ENCODE measurements at regions not wholly inside any gene's neighbourhood (a gene's known extent, or its start where the extent isn't known, plus 50 kb on each side); places are given as distances from the start of the nearest gene placed in this dataset.

- Histone ChIP-seq H3K27me3 (no peaks in the 10 kb centered on the region), H3K4me3 (no peak overlapping the region), H3K36me3 (no peaks in the 10 kb centered on the region), H3K9me3 (no peaks in the 10 kb centered on the region), H3K4me1 (no peaks in the 10 kb centered on the region), H3K27ac (no peak overlapping the region)
- DNase-seq: no peak
- TF ChIP-seq CTCF (IDR thresholded peaks at IDR 0.05) (no peak), POLR2A (IDR thresholded peaks at IDR 0.05) (no peak)
- intact Hi-C loops (cut with DNase I; ENCODE audit: low total_unique reads): no loop called here
Observed at GRCh38 chr10:131743190-131744151, 157.3 kb upstream of the PPP2R2D start.

DNA sequence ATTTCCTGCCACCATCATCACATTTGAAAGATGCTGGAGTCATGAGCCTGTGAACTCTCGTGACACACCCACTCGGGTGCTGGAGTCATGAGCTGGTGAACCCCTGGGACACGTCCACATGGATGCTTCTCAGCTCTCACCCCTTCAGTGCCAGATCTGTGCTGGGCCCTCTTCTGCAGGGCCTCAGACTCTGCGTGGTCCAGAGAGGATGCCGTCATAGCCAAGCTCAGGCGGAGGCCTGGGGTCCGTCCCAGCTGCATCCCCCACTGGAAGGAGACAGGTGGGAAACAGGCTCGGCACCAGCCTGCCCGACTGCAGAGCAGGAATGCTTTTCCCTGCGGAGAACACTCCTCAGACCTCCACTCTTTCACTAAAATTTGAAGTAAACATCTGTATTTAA is 156.5 kb upstream of the PPP2R2D start:
- Histone ChIP-seq H3K4me1 (no peaks in the 10 kb centered on the region), H3K4me3 (no peak overlapping the region), H3K9me3 (no peaks in the 10 kb centered on the region), H3K36me3 (no peaks in the 10 kb centered on the region), H3K27me3 (no peaks in the 10 kb centered on the region), H3K27ac (no peak overlapping the region)
- TF ChIP-seq POLR2A (IDR thresholded peaks at IDR 0.05): no peak
- no peak for TF ChIP-seq CTCF (IDR thresholded peaks at IDR 0.05)
- intact Hi-C loops (cut with DNase I; ENCODE audit: low total_unique reads): no loop called here
- DNase-seq: no peak

DNA sequence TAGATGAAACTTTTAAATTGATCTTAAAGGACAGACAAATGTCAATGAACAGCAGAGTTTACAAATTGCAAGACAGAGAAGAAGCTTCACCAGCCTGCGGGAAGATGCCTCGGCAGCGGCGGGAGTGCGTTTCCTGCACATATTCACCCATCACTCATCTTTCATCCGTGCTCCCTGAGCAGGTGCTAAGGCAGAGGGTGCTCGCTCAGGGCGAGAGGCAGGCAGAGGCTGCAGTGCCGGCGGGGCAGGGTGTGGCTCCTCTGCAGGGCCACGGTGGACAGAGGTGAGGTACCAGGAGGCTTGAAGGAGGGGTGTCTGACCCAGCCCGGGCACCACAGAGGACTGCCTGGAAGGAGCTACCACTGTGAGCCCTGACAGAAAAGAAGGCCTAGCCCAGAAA is 155.2 kb upstream of the PPP2R2D start:
- Histone ChIP-seq H3K9me3 (no peaks in the 10 kb centered on the region), H3K27me3 (no peaks in the 10 kb centered on the region), H3K27ac (no peak overlapping the region), H3K4me1 (no peaks in the 10 kb centered on the region), H3K36me3 (no peaks in the 10 kb centered on the region), H3K4me3 (no peak overlapping the region)
- DNase-seq: no peak
- no peak for TF ChIP-seq POLR2A (IDR thresholded peaks at IDR 0.05)
- TF ChIP-seq CTCF (IDR thresholded peaks at IDR 0.05): no peak
- intact Hi-C loops (cut with DNase I; ENCODE audit: low total_unique reads): no loop called here

DNA sequence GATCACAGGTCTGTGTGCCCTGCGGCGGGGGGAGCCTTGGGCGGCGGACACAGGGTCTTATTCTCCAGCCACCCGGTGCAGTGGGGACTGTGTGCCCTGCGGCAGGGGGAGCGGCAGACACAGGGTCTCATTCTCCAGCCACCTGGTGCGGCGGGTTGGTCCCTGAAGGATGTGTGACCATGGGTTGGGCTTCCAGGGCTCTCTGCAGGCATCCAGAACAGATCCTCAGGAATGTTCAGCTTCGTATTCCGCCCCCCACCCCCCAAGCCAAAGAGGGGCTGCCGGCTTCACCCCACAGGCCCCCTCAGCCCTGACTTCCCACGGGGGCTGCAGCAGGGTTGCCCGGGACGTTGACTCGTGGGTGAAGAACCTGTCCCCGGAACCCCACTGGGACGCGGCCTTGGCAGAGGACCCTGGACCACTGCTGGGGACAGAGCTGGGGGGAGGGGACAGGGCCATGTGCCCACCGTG is 154.5 kb upstream of the PPP2R2D start:
- no peaks in the 10 kb centered on the region for H3K4me1 ChIP-seq
- no peak overlapping the region for H3K4me3 ChIP-seq
- TF ChIP-seq CTCF (IDR thresholded peaks at IDR 0.05) (no peak), POLR2A (IDR thresholded peaks at IDR 0.05) (no peak)
- H3K27me3 ChIP-seq: no peaks in the 10 kb centered on the region
- no peak overlapping the region for H3K27ac ChIP-seq
- DNase-seq: no peak
- no peaks in the 10 kb centered on the region for H3K9me3 ChIP-seq
- no peaks in the 10 kb centered on the region for H3K36me3 ChIP-seq
- intact Hi-C loops (cut with DNase I; ENCODE audit: low total_unique reads): no loop called here

GRCh38 chr10:131746785-131747184 is 154.0 kb upstream of the PPP2R2D start:
- TF ChIP-seq POLR2A (IDR thresholded peaks at IDR 0.05): no peak
- no peak for TF ChIP-seq CTCF (IDR thresholded peaks at IDR 0.05)
- Histone ChIP-seq H3K27me3 (no peaks in the 10 kb centered on the region), H3K27ac (no peak overlapping the region), H3K4me1 (no peaks in the 10 kb centered on the region), H3K4me3 (no peak overlapping the region), H3K9me3 (no peaks in the 10 kb centered on the region), H3K36me3 (no peaks in the 10 kb centered on the region)
- no peak for DNase-seq
- intact Hi-C loops (cut with DNase I; ENCODE audit: low total_unique reads): no loop called here

Measured in uterus (tissue), 3 donors.